T-cell (primary cell): ENCODE measurements at regions not wholly inside any gene's neighbourhood (a gene's known extent, or its start where the extent isn't known, plus 50 kb on each side); places are given as distances from the start of the nearest gene placed in this dataset.

Experiments used
- ATAC-seq, 4 experiments: fragments of 200-7000 bp in 3 of 4; fragments of 150-1000 bp in 1 of 4; cut with Tn5 transposase; replicated peaks in 1 of 4; 1 replicate in 3 of 4; 2 replicates in 1 of 4; pipeline ENCODE4 v1.10.0; 2021; ENCODE audit warnings: moderate library complexity in 3 of 4, mild to moderate bottlenecking in 2 of 4, moderate number of reproducible peaks in 1 of 4
- CTCF ChIA-PET, 2 donors: fragments of 300-600 bp; sonication (Branson Sonifier 250); formaldehyde crosslinking; loops; one replicate each; lab custom pipeline; 2022; ENCODE audit warnings: antibody characterized with exemption in 2 of 2; lab: Charles Lee
- POLR2A ChIA-PET, 2 donors: fragments of 300-600 bp; sonication (Branson Sonifier 250); formaldehyde crosslinking; loops; one replicate each; lab custom pipeline; 2022; ENCODE audit warnings: antibody characterized with exemption in 2 of 2; lab: Charles Lee
- DNase-seq, 35 experiments: peaks; one replicate each; pipeline versions ENCODE4 v3.0.0 to v3.0.0-alpha.2; 2013 to 2023
- H3K27ac ChIP-seq: one replicate; pipeline ENCODE4 v1.5.1; 2013; ENCODE audit warnings: low read length
- H3K27me3 ChIP-seq, 2 experiments: replicated peaks in 1 of 2; 1 replicate in 1 of 2; 2 replicates in 1 of 2; pipeline versions ENCODE4 v1.6.1 to v1.7.0; 2013; ENCODE audit warnings: low read length in 1 of 2, mixed read lengths in 1 of 2; ENCODE audit not compliant: control insufficient read depth in 2 of 2, insufficient read depth in 2 of 2; ENCODE audit errors: extremely low read depth in 1 of 2
- H3K36me3 ChIP-seq, 2 donors: 1 replicate in 1 of 2; 2 replicates in 1 of 2; pipeline versions ENCODE4 v1.6.1 to v1.7.0; 2013; ENCODE audit warnings: low read length in 1 of 2; ENCODE audit not compliant: control insufficient read depth in 2 of 2, insufficient read depth in 1 of 2; ENCODE audit errors: extremely low read depth in 1 of 2
- H3K4me1 ChIP-seq, 2 experiments: 1 replicate in 1 of 2; 2 replicates in 1 of 2; pipeline versions ENCODE4 v1.6.1 to v1.7.0; 2013; ENCODE audit warnings: low read length in 2 of 2, mixed read lengths in 1 of 2; ENCODE audit not compliant: insufficient read depth in 2 of 2, control insufficient read depth in 1 of 2; ENCODE audit errors: extremely low read depth in 1 of 2
- H3K4me3 ChIP-seq, 2 donors: 1 replicate in 1 of 2; 2 replicates in 1 of 2; pipeline versions ENCODE4 v1.5.1 to v1.7.0; 2013; ENCODE audit warnings: mild to moderate bottlenecking in 2 of 2, low read length in 1 of 2, moderate library complexity in 1 of 2; ENCODE audit not compliant: control insufficient read depth in 1 of 2; ENCODE audit errors: extremely low read depth in 1 of 2
- H3K9me3 ChIP-seq: 2 replicates; pipeline ENCODE4 v1.7.0; 2013
- H3K27ac Mint-ChIP-seq, 2 donors: one replicate each; pipeline ENCODE4 v1.8.0; 2020 to 2021; ENCODE audit warnings: mild to moderate bottlenecking in 2 of 2, mixed read lengths in 2 of 2
- H3K27me3 Mint-ChIP-seq, 2 donors: one replicate each; pipeline ENCODE4 v1.8.0; 2021 to 2022; ENCODE audit warnings: mixed read lengths in 2 of 2
- H3K36me3 Mint-ChIP-seq: one replicate; pipeline ENCODE4 v1.8.0; 2021; ENCODE audit warnings: mixed read lengths
- H3K4me1 Mint-ChIP-seq, 3 donors: one replicate each; pipeline ENCODE4 v1.8.0; 2020 to 2022; ENCODE audit warnings: mixed read lengths in 3 of 3, mild to moderate bottlenecking in 1 of 3
- H3K4me3 Mint-ChIP-seq, 3 donors: one replicate each; pipeline ENCODE4 v1.8.0; 2020 to 2022; ENCODE audit warnings: mild to moderate bottlenecking in 3 of 3, mixed read lengths in 3 of 3, moderate library complexity in 3 of 3
- H3K9me3 Mint-ChIP-seq, 3 donors: one replicate each; pipeline ENCODE4 v1.8.0; 2020 to 2022; ENCODE audit warnings: mixed read lengths in 3 of 3
- WGBS: methylation state at CpG from one replicate; pipeline ENCODE4 v1.1.5; 2013; ENCODE audit warnings: missing lambda C conversion rate; ENCODE audit not compliant: insufficient coverage; 5-methylcytosine and 5-hydroxymethylcytosine counted together

DNA sequence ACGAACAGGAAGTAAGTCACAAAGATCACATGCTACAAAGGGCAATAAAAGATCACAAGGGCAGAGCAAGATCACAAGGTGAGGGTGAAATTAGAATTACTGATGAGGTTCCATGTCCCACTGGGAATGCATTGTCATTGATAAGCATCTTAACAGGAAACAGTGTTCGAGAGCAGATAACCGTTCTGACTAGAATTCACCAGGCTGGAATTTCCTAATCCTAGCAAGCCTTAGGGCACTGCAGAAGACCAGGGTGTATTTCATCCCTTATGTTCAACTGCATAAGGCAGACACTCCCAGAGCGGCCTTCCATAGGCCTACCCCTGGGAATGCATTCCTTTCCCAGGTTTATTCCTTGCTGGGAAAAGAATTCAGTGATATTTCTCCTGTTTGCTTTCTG is 980.6 kb upstream of the LCORL start:
- WGBS: 90% methylated on average over 3 of the region's 4 CpGs
- Mint-ChIP-seq H3K4me3 (no peak overlapping the region), H3K36me3 (no peaks in the 10 kb centered on the region), H3K27me3 (no peaks in the 10 kb centered on the region), H3K27ac (no peak overlapping the region), H3K9me3 (peaks cover 10 to 17% (median 11%) of the 10 kb centered on the region in 3 donors), H3K4me1 (no peaks in the 10 kb centered on the region)
- H3K27me3 ChIP-seq: no peaks in the 10 kb centered on the region
- no peaks in the 10 kb centered on the region for H3K36me3 ChIP-seq
- no peak for DNase-seq
- ChIA-PET CTCF (no interaction called here), POLR2A (interaction anchor here in 1 of 2 donors (0.6 kb wide), 1 partner anchor 24 kb away, joined by 3 read pairs; no protein-coding TSS in a partner anchor)
- H3K4me3 ChIP-seq: no peak overlapping the region
- H3K4me1 ChIP-seq: no peaks in the 10 kb centered on the region
- no peak overlapping the region for H3K27ac ChIP-seq
- H3K9me3 ChIP-seq: no peaks in the 10 kb centered on the region
- no peak for ATAC-seq

DNA sequence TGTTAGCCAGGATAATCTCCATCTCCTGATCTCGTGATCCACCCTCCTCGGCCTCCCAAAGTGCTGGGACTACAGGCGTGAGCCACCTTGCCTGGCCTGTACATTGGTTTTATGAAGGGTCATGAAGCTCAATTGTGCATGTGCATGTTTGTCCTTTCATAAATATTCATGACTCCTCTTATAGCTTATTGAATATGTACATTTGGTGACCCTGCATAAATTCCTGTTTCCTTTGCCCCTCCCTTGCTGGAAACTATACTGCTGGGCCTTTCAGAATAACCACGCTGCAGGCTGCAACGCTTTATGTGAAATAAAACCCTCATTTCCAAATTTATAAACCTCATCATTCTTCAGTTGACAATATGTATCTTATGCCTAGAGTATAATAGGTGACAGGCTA is 978.0 kb upstream of the LCORL start:
- no peak overlapping the region for H3K27ac ChIP-seq
- Mint-ChIP-seq H3K27me3 (no peaks in the 10 kb centered on the region), H3K4me3 (no peak overlapping the region), H3K9me3 (peaks cover 11 to 18% (median 11%) of the 10 kb centered on the region in 3 donors), H3K27ac (no peak overlapping the region), H3K4me1 (no peaks in the 10 kb centered on the region), H3K36me3 (no peaks in the 10 kb centered on the region)
- H3K27me3 ChIP-seq: no peaks in the 10 kb centered on the region
- H3K9me3 ChIP-seq: no peaks in the 10 kb centered on the region
- H3K4me3 ChIP-seq: no peak overlapping the region
- H3K4me1 ChIP-seq: no peaks in the 10 kb centered on the region
- no CpG with 5 or more reads among the region's 5 CpGs for WGBS
- DNase-seq: no peak
- ChIA-PET POLR2A (no interaction called here), CTCF (no interaction called here)
- no peaks in the 10 kb centered on the region for H3K36me3 ChIP-seq
- ATAC-seq: no peak

DNA sequence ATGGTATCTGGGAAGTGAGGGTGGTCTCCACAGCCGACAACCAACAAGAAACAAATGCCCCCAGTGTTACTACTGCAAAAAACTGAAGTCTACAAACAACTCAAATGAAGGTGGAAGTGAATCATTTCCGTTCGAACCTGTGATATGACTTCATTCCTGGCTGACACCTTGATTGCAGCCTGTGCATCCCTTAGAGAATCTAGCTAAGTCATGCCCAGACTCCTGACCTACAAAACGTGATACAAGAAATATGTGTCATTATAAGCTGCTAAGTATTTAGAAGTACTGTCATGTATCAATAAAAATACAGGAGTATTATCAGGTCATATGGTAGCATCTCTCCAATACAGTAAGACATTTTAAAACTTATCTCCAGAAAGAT is 959.7 kb upstream of the LCORL start:
- Mint-ChIP-seq H3K4me1 (no peaks in the 10 kb centered on the region), H3K36me3 (no peaks in the 10 kb centered on the region), H3K27me3 (no peaks in the 10 kb centered on the region), H3K4me3 (no peak overlapping the region), H3K27ac (no peak overlapping the region), H3K9me3 (peaks cover 7 to 18% (median 15%) of the 10 kb centered on the region in 3 donors)
- Histone ChIP-seq H3K9me3 (no peaks in the 10 kb centered on the region), H3K4me1 (no peaks in the 10 kb centered on the region), H3K27ac (no peak overlapping the region), H3K4me3 (no peak overlapping the region), H3K27me3 (no peaks in the 10 kb centered on the region), H3K36me3 (no peaks in the 10 kb centered on the region)
- ChIA-PET POLR2A (no interaction called here), CTCF (no interaction called here)
- no CpG with 5 or more reads among the region's 4 CpGs for WGBS
- DNase-seq (no peak), ATAC-seq (no peak)

DNA sequence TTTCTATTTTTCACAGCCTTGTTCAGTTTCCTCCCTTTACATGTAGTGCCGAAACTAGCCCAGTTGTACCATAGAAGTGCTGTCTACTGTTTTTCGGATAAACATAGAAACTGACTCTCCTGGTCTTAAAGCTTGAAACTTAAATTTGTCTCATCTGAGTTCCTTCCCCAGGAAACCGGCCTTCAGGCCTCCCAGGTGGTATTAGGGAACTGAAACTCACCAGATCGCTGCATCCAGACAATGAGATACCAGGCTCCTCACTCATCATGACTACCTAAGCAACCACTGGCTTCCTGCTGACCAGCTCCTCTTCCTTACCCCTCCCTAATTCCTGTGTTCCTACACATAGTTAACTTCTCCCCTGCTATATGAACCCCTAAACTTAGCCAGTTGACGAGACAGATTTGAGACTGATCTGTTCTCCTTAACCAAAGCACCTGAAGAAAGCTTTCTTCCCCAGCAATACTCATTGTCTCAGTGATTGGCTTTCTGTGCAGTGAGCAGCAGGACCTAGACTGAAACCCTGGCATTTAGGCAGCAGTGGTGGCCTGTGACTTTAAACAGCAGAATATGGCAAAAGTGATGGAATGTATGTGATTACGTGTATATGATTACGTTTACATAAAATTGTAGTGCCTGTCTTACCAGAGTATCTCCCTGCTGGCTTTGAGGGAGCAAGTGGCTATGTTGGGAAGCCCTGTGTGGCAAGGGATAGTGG is 959.1 kb upstream of the LCORL start:
- no peak for ATAC-seq
- no peaks in the 10 kb centered on the region for H3K9me3 ChIP-seq
- H3K27me3 ChIP-seq: no peaks in the 10 kb centered on the region
- no peak for DNase-seq
- Mint-ChIP-seq H3K4me1 (no peaks in the 10 kb centered on the region), H3K36me3 (no peaks in the 10 kb centered on the region), H3K27ac (no peak overlapping the region), H3K9me3 (peaks cover 7 to 18% (median 14%) of the 10 kb centered on the region in 3 donors), H3K4me3 (no peak overlapping the region), H3K27me3 (no peaks in the 10 kb centered on the region)
- H3K4me3 ChIP-seq: no peak overlapping the region
- no peak overlapping the region for H3K27ac ChIP-seq
- 72% methylated on average over 5 of the region's 7 CpGs for WGBS
- H3K4me1 ChIP-seq: no peaks in the 10 kb centered on the region
- POLR2A ChIA-PET: no interaction called here
- no peaks in the 10 kb centered on the region for H3K36me3 ChIP-seq
- CTCF ChIA-PET: no interaction called here

DNA sequence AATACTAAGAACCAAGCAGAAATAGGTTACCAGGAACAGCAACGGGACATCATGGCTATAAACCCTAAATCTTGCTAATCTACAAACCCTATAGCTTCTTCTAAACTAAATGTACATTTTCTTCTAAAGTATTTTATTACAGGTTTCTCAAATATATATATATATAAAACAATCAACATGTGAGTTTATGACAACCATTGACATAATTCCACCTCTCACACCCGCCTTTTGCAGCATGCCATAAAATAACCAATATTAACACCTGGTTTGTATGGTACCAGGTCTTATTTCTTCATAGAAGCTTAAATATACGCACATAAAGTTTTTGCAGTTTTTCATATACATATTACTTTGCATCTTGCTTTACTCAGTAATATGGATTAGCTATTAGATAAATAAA is 955.3 kb upstream of the LCORL start:
- Histone ChIP-seq H3K27ac (no peak overlapping the region), H3K4me1 (no peaks in the 10 kb centered on the region), H3K9me3 (no peaks in the 10 kb centered on the region), H3K27me3 (no peaks in the 10 kb centered on the region), H3K36me3 (no peaks in the 10 kb centered on the region), H3K4me3 (no peak overlapping the region)
- CTCF ChIA-PET: no interaction called here
- WGBS: no CpG with 5 or more reads among the region's 3 CpGs
- no peak for DNase-seq
- Mint-ChIP-seq H3K27me3 (no peaks in the 10 kb centered on the region), H3K4me3 (no peak overlapping the region), H3K4me1 (no peaks in the 10 kb centered on the region), H3K27ac (no peak overlapping the region), H3K36me3 (no peaks in the 10 kb centered on the region), H3K9me3 (peaks cover 6 to 20% (median 7%) of the 10 kb centered on the region in 3 donors)
- POLR2A ChIA-PET: no interaction called here
- ATAC-seq: no peak

DNA sequence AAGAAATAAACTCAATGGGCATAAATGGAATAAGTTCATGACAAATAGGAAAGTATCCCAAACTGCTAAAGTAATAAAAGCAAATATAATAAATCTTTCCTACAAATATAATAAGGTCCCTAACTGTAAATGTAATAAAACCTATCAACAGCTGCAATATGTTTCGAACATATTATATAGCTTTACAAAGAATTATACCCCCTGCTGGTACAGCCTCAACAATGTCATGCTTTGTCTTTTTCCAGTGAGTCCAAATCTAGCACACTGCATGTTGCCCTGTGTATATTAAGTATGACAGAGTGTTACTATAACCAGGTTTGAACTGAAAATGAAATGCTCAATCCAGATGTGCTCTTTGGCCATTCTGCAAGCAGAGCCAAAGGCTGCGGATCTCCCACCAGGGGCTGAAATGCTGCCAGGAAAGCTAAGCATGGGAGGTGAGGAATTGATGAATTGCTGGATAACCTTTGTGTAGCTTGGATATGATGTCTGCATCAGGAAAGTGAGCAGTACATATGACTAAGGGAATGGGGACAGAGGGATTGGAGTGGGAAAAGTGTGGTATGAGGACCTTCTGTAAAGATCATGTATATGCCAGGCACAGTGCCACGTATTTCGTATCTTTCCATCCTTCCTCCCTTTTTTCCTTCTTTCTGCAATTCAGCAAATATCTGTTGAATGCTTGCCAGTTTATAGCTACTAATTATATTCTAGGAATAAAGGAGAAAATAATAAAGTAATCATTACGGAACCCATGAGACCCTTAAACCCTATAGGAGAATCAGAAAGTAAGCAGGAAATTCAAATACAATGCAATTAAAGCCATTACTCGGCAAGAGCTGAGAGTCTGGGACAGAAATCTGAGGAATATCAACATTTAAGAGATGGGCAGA is 954.6 kb upstream of the LCORL start:
- ATAC-seq: no peak
- POLR2A ChIA-PET: no interaction called here

More for the DNA sequence above, 954.6 kb upstream of the LCORL start:
- H3K36me3 Mint-ChIP-seq: no peaks in the 10 kb centered on the region
- H3K4me1 Mint-ChIP-seq: no peaks in the 10 kb centered on the region
- no peak overlapping the region for H3K4me3 ChIP-seq
- 88% methylated on average over 1 of the region's 6 CpGs for WGBS
- no peaks in the 10 kb centered on the region for H3K4me1 ChIP-seq
- no peaks in the 10 kb centered on the region for H3K36me3 ChIP-seq
- H3K27ac Mint-ChIP-seq: no peak overlapping the region
- DNase-seq: no peak
- no peak overlapping the region for H3K27ac ChIP-seq
- H3K9me3 ChIP-seq: no peaks in the 10 kb centered on the region
- peaks cover 10 to 24% (median 11%) of the 10 kb centered on the region in 3 donors for H3K9me3 Mint-ChIP-seq
- CTCF ChIA-PET: no interaction called here
- H3K27me3 ChIP-seq: no peaks in the 10 kb centered on the region
- no peak overlapping the region for H3K4me3 Mint-ChIP-seq
- no peaks in the 10 kb centered on the region for H3K27me3 Mint-ChIP-seq
